ENCODE measurements at regions not wholly inside any gene's neighbourhood (a gene's known extent, or its start where the extent isn't known, plus 50 kb on each side); places are given as distances from the start of the nearest gene placed in this dataset.
"Not testable (repeated sequence)": the region's sequence is repeated elsewhere in the genome, so short reads cannot be mapped to it uniquely, and the experiment has no call there.

DNA sequence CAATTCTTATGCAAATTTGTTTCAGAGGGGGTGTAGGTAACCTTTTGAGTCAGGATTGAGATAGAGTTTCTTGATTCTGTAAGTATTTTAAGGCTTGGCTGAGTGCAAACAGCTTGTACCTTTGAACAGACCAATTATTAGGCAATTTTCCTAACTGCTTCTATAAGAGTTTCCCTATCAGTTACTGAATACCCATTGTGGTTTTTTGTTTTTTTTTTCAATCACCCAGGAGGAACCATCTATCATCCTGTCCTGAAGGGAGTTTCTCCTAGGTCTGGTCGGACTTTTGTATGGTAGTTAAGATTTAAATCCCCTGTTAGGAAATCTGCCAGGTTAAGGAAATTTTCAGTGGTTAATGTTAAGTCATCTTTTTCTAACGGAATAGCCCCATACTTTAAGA is 319.4 kb upstream of the SLC39A10 start:
- DNase-seq: no peak

DNA sequence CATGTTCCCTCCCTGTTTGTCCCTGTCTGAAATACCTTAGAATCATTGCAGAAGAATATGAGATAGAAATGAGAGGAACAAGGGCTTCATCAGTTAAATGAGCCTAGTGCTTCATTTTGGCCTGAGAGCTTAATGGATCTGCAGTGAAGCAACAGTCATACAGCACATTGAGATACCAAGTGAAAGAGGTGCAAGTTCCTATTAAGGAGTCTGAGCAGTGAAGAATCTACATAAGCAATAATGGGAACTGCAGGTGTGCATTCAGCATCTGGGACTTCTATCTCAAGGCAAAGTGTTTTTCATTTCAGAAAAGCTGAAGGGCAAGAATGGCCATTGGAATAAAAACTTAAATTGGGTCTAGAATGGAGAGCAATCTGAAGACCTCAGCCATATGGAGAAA is 323.2 kb upstream of the SLC39A10 start:
- DNase-seq: no peak

DNA sequence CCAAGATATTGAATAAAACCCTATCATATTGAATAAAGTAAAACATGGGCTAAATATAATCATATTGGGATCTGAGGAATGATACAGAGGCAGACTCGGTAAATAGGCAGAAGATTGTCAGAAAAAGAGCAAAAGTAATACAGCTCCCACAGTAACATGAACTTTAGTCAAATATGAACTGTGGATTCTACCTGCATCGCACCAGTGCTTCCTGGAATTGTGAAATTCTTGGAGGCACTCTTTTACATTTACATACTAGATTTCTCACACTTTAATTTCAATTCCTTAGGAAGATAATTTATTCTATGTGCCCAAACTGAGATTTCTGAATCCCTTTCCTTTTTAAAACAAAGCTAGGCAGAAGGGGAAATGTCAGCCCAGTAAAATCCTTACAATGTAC is 325.1 kb upstream of the SLC39A10 start:
- no peak for DNase-seq

DNA sequence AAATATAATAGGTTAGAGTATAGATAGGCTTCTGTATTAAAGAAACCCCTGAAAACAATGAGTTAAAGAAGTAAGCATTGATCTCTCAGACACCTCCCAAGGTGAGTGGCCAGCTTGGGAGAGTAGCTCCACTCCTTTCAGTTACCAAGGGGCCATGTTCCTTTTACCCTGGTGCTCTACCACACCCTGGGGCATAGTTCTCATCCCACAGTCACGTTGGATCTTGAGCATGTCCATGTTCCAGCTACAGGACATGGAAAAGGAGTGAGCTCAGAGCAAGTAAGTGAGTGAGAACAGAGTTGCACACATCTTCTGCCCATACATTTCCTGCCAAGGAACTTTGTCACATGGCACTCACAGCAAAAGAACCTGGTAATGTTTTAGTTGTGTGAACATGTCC is 325.9 kb upstream of the SLC39A10 start:
- no peak for DNase-seq

DNA sequence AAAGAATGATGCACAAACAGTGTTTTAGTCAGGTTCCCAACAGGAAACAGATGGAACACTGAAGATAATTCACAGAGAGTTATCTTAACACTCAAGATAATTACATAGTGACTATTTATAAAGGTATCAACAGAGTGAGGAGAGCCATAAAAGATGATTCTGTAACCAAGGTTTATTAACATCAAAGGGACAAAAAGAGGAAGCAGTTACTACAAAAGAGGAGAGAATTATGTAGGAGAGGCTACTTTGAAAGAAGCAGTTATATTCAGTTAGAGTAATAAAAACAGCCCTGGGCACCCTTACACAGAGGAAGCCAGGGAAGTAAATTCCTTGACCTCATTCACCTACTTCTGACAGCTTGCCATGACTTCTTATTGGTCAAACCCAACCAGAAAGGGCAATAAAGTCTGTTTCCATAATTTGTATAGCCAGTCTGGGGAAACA is 326.5 kb upstream of the SLC39A10 start:
- no peak for DNase-seq

DNA sequence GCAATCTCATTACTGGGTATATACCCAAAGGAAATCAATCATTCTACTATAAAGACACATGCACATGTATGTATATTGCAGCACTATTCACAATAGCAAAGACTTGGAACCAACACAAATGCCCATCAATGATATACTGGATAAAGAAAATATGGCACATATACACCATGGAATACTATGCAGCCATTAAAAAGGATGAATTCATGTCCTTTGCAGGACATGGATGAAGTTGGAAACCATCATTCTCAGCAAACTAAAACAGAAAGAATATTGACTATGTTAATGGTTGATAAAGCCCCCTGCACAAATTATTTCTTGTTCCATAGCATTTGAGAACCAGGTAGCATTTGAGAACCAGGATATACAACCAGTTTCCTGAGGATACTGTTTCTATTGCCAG is 327.2 kb upstream of the SLC39A10 start:
- not testable (repeated sequence) for DNase-seq

DNA sequence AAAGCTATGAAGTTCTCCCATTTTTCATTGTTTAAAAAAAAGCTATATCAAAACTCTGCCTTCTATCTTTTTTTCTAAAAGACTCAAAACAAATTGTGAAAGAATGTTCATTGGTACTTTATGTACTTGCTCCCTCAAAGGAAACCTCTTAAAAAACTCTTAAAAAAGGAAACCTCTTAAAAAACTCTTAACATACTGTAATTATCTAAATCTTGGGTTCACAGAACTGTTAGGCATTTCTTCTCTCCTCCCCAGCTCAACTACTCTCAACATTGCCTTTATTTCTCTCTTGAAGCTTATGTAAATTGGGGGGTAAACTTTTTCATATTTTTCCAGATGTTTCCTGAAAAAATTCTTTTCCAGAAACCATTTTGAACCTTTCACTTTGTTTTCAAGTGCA is 330.5 kb upstream of the SLC39A10 start:
- no peak for DNase-seq

DNA sequence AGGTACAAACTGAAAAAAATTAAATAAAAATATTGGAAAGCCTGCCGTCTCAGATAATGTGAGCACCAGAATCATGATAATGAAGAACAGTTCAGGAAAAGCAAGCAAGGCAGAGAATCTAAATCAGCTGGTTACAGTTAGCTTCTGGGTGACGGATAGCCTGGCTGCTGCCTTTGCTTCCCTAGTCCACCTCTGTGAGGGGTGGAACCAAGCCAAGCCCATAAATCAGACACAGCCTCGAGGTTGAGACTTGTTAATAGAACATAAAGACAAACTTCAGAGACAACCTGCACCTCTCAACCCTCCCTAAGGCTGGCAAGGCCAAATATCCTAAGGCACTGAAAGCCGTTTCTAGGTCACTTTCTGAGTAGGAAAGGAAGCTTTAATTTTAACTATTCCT is 334.7 kb upstream of the SLC39A10 start:
- DNase-seq: no peak

DNA sequence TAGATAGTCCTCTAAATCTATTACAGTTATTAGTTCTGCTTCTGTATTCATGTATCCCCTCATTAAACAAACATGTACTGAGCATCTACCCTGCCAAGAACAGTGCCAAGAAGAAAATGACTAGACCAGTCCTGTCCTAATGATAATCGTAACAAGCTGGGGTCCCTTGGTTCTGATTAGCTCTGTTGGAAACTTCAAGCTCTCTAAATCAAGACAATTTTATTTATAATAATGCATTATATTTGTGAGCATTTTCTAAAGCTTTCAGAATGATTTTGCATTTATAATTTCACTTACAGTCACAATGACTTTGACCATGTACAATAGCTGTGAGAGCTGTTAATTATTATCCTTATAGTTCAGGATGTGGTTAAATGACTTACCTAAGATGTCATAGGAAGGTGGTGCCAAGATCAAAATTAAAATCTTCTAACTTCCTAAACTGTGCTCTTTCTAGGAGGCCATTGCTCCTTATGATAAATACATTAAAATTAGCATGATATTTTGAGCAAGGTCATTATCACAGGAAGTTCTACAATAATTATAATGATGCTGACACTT is 336.5 kb upstream of the SLC39A10 start:
- DNase-seq: no peak

DNA sequence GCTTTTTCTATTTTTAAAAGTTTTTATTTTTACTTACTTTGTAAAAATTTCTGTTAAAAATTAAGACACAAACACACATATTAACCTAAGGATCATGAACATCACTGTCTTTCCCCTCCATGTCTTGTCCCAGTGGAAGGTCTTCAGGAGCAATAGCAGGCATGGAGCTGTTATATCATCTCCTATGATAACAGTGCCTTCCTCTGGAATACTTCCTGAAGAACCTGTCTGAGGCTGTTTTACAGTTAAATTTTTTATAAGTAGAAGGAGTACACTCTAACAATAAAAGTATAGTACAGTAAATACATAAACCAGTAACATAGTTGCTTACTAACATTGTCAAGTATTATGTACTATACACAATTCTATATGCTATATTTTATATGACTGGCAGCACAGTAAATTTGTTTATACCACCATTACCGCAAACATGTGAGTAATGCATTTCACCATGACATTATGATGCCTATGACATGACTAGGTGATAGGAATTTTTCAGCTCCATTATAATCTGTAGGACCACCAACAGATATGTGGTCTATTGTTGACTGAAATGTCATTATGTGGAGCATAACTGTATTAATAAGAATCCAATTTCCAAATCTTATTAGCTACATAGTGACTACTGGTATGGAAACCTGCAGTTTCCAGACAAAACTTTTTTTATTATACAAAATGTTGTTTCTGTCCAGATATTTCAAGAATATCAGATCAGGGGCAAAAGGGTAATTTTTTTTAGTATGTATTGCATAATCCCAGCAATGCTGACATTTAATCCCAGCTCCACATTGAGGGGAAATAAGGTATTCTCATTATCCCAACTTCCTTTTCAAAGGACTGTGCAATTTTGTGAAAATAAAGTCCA is 337.2 kb upstream of the SLC39A10 start:
- DNase-seq: no peak

DNA sequence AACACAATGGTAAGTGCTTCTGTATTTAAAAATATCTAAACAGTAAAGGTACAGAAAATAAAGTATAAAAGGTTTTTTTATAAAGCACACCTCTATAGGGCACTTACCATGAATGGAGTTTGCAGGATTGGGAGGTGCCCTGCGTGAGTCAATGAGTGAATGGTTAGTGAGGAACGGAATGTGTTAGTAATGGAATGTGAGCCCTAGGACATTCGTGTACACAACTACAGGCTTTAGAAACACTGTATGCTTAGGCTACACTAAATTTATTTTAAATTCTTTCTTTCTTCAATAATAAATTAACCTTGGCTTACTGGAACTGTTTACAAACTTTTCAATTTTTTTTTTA is 337.9 kb upstream of the SLC39A10 start:
- DNase-seq: no peak

DNA sequence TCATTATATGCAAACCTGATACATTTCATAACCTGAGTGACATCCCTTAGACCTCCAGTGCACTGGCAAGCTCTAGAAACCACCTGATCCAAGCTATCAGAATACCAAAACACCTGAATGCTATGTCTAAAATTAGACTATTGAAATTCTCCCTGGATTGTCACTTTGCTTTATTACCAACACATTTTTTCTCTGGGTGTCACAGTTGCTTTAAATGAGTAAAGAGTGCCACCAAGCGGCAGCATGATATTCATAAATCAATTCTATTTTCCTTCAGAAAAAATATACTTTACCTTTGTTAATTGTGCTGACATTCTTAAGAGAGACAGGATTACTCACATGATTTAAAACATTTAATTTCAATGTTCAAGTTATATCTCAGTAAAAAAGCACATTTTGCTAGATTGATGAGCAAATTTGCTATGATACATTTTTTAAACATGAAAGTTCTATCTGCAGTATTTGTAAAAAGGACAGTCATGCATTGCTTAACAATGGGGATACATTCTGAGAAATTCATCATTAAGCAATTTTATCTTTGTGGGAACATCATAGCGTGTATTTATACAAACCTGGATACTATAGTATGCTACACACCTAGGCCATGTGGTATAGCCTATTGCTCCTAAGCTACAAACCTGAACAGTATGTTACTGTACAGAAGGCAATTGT is 338.4 kb upstream of the SLC39A10 start:
- peak; percentile 30 for DNase-seq

DNA sequence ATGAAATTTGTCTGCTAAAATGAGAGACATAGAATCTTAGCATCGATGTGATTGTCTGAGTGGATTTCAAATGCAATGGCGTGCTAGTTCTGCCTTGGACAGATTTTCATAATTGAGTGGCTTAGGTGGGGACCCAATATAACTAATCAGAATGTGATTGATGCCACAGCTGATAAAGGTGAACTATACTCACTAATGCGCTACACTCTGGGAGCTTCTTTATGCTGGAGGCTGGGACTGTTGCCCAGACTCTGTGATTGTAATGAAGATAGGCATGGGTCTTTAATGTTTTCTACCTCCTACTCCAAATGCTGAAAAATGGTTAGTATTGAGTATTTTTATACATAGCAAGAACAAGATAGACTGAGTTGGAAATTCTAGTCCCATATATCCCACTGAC is 339.5 kb upstream of the SLC39A10 start:
- no peak for DNase-seq

DNA sequence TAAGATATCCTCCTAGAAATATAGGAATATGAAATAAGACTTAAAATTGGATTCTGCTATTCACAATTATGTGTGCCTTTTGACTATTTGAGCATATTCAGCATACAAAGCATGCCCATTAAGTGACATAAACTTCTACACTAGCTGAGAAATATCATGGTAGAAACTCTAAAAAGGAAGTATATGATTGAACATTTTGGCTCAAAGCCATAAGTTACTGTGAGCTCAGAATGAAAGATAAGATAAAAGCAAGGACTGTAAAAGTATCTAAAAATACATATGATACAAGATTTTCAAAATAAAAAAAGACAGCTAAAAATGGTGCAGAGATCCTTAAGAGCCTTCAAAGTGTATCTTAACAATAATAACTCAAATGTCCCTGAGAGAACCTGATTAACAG is 340.5 kb upstream of the SLC39A10 start:
- no peak for DNase-seq

DNA sequence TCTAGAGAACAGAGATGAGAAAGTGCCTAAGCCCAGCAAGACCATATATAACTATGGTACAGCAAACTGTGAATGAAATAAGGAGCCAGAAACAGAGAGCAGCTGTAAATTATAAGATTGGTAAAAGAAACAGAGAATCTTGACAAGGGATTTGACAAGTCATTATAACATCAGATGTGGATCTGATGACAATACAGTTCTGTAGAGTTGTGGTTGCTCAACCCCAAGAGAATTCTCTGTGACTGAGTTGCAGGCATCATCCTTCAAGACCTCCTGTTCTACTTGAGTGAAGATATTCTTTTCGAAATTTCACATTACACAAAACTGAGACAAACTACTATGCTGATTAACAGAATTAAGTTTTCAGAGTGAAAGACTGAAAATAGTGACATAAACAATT is 343.1 kb upstream of the SLC39A10 start:
- DNase-seq: no peak

DNA sequence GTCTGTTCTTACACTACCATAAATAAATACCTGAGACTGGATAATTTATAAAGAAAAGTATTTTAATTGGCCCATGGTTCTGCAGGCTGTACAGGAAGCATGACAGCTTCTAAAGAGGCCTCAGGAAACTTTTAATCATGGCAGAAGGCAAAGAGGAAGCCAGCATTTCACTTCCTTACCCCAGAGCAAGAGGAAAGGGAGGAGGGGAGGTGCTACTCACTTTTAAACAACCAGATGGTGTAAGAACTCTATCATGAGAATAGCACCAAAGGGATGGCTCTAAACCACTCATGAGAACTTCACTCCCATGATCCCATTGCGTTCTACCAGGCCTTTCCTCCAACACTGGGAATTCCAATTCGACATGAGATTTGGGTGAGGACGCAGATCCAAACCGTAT is 344.4 kb upstream of the SLC39A10 start:
- no peak for DNase-seq

DNA sequence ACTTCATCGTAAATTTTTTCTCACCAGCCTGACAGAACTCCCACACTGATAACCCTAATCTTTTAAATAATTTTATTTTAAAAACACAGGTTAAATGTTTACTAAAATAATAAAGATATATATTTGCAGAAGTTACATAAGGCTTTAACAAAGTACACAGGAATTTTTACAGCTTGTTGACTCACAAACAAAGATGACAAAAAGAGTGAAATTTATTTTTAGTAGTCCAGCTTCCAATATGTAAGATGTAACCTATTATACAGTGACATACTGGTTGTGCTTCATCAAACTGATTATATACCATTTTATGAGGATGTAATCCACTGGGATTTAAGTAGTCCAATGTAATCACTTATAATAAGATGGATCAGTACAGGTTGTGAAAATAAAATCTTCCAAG is 348.9 kb upstream of the SLC39A10 start:
- DNase-seq: no peak

DNA sequence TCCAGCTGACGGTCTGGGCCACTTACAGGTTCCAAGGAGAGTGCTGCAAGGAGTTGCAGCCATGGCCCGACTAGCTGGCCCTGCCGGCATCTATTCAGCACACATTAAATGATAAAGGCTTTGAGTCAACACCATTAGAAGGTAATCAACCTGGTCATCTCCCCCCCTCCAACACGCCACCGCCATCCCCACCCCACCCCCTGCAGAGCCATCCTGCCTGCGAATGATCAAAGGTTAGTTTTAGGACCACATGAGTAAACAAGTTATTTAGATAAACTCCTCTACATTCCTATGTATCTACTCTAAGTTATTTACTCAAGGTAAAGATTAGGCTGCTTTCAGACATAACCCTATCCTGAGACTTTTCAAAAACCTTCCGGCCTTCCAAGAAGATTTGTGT is 349.3 kb upstream of the SLC39A10 start:
- no peak for DNase-seq

DNA sequence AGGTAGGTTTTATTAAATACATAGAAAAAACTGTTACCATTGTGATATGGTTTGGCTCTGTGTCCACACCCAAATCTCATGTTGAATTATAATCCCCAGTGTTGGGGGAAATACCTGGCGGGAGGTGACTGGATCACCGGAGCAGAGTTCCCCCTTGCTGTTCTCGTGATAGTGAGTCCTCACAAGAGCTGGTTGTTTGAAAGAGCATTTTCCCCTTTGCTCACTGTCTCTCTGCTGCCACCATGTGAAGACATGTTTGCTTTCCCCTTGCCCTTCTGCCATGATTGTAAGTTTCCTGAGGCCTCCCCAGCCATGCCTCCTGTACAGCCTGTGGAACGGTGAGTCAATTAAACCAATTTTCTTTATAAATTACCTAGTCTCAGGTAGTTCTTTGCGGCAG is 352.7 kb upstream of the SLC39A10 start:
- no peak for DNase-seq

DNA sequence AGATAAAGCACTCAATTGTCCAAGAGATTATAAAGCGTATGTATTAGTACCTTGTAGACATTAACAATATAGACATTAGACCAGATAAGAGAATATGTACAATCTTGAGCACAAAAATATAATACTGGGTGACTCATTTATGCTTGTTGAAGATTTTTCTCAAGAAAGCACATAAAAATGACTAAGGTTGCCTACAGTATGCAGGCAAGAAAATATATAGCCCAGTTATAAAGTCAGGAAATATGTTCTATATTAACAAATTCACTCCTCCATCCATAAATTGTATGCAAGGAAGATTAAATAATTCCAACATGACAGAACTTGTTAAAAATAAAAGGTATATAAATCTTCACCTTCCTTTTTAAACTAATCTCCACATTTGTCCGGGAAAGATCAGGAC is 356.4 kb upstream of the SLC39A10 start:
- no peak for DNase-seq

DNA sequence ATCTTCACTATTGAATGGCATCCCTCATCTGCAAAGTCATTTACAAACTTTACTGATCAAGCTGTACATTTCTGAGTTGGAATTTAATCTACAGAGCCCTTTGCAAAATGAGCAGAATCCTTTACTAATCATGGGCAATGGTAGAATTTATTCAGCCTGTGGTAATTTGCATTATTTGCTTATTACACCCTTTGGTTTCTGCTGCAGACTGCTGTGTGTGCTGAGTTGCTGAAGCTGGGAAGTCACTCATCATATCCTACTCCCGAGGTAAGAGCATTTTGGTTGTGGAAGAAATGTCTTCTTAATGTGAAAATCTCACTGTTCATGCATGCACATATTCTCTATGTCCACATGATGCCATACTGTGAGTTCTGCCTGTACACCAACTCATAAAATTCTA is 357.4 kb upstream of the SLC39A10 start:
- no peak for DNase-seq

DNA sequence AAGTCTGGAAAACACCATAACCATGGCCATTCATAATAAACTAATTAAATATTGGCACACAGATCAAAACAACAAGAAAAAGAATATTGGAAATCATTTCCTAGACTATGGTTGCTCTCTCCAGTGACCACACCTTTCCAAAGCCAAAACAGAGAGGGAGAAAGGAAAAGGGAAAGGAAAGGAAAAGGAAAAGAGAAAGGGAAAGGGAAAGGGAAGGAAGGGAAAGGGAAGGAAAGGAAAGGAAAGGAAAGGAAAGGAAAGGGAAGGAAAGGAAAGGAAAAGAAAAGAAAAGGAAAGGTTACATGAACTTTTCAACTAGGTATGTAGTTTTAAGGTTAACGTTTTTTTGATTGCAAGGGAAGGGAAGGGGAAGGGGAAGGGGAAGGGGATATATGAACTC is 360.5 kb upstream of the SLC39A10 start:
- no peak for DNase-seq

DNA sequence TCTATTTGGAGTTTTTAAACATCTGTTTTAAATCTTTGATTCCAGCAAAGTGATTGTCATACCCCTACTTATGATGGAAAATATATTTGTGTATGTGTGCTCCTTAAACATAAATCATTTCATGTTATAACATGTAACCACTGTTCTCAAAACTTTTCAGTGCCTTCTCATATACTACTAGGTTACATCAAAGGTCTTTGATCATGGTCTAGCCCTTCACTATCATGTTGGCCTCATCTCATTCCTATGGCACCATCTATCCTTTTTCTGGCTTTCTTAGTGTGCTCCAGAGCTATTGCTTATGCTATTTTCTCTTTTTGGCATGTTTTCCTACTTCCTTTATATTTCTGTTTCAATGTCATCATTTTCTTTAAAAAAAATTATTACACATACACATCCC is 367.9 kb upstream of the SLC39A10 start:
- no peak for DNase-seq

DNA sequence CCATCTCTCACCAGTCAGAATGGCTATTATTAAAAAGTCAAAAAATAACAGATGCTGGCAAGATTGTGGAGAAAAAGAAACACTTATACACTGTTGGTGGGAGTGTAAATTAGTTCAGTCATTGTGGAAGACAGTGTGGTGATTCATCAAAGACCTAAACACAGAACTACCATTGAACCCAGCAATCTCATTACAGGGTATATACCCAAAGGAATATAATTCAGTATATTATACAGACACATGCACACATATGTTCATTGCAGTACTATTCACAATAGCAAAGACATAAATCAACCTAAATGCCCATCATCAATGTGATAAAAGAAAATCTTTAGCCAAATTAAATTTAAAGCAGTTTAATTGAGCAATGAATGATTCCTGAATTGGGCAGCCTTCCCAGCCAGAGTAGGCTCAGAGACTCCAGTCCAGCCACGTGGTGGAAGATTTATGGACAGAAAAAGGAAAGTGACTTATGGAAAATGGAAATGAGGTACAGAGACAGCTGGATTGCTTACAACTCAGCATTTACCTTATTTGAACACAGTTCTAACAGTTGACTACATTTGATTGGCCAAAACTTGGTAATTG is 377.1 kb upstream of the SLC39A10 start:
- no peak for DNase-seq

Measured in central memory CD4-positive, alpha-beta T cell (primary cell).